SU-DHL-6 (cell line): ENCODE measurements at regions not wholly inside any gene's neighbourhood (a gene's known extent, or its start where the extent isn't known, plus 50 kb on each side); places are given as distances from the start of the nearest gene placed in this dataset.

Source experiments
- H2AFZ ChIP-seq: fragments of 200-600 bp; sonication (generic); 2 replicates; pipeline ENCODE4 v1.6.1; 2014; ENCODE audit warnings: low read depth, mild to moderate bottlenecking, moderate library complexity, mixed read lengths, antibody characterized with exemption, low read length; ENCODE audit not compliant: severe bottlenecking
- H3F3A ChIP-seq: fragments of 200-600 bp; shearing (Covaris generic); 2 replicates; pipeline ENCODE4 v1.6.0; 2016; ENCODE audit warnings: antibody characterized with exemption, mild to moderate bottlenecking; ENCODE audit not compliant: insufficient read depth
- H3K27ac ChIP-seq: fragments of 200-600 bp; sonication (generic); 2 replicates; pipeline ENCODE4 v1.5.1; 2016; ENCODE audit warnings: low read depth, mild to moderate bottlenecking, low read length, moderate library complexity, mixed read lengths
- H3K27me3 ChIP-seq: fragments of 200-600 bp; sonication (generic), shearing (Covaris generic); 2 replicates; pipeline ENCODE4 v1.6.0; 2014; ENCODE audit warnings: mild to moderate bottlenecking, low read length
- H3K36me3 ChIP-seq: fragments of 200-600 bp; sonication (generic); 2 replicates; pipeline ENCODE4 v1.6.1; 2014; ENCODE audit warnings: mild to moderate bottlenecking, low read length, mixed read lengths
- H3K4me2 ChIP-seq: fragments of 300-600, 200-600 bp; shearing (Covaris generic), sonication (generic); 2 replicates; pipeline ENCODE4 v1.6.0; 2014; ENCODE audit warnings: low read length, low read depth, mild to moderate bottlenecking; ENCODE audit not compliant: poor library complexity, severe bottlenecking
- H3K4me3 ChIP-seq: fragments of 200-600 bp; sonication (generic); 2 replicates; pipeline ENCODE4 v1.5.1; 2014; ENCODE audit warnings: antibody characterized with exemption, low read length, mild to moderate bottlenecking, mixed read lengths; ENCODE audit not compliant: insufficient read depth, poor library complexity, severe bottlenecking
- H3K79me2 ChIP-seq: fragments of 200-600 bp; sonication (generic); 2 replicates; pipeline ENCODE4 v1.6.1; 2014; ENCODE audit warnings: mild to moderate bottlenecking, low read length, moderate library complexity; ENCODE audit not compliant: insufficient read depth
- H3K9ac ChIP-seq: fragments of 200-600 bp; sonication (generic); 2 replicates; pipeline ENCODE4 v1.7.0; 2014; ENCODE audit warnings: mild to moderate bottlenecking, low read length
- H3K9me2 ChIP-seq: fragments of 200-600 bp; sonication (generic); replicated peaks from 2 replicates; pipeline ENCODE4 v1.6.1; 2014; ENCODE audit warnings: low read length; ENCODE audit not compliant: insufficient read depth
- H3K9me3 ChIP-seq: fragments of 200-600 bp; sonication (generic); 2 replicates; pipeline ENCODE4 v1.6.1; 2014; ENCODE audit warnings: low read length, mixed read lengths; ENCODE audit not compliant: insufficient read depth
- H4K20me1 ChIP-seq: fragments of 200-600 bp; sonication (generic); 2 replicates; pipeline ENCODE4 v1.6.1; 2014; ENCODE audit warnings: low read depth, mild to moderate bottlenecking, antibody characterized with exemption, low read length, moderate library complexity, mixed read lengths
- EZH2phosphoT487 ChIP-seq: fragments of 200-600 bp; sonication (generic), shearing (Covaris generic); conservative IDR thresholded peaks from 2 replicates; pipeline ENCODE4 v1.6.1; 2018; ENCODE audit warnings: mild to moderate bottlenecking, antibody characterized with exemption, low read length, moderate library complexity, mixed read lengths
- TF ChIP-seq, protein P1 (sequence below): fragments of 200-600 bp; sonication (generic); IDR thresholded peaks from one replicate; pipeline ENCODE4 v1.5.1; 2017; ENCODE audit warnings: antibody characterized with exemption, mild to moderate bottlenecking, low read length, moderate library complexity; ENCODE audit not compliant: insufficient read depth, poor library complexity, severe bottlenecking

GRCh38 chr5:12488161-12488560 is 583.9 kb upstream of the CTNND2 start:
- no peaks in the 10 kb centered on the region for H3K9me3 ChIP-seq
- no peak overlapping the region for H3K27ac ChIP-seq
- no peak overlapping the region for H3K9ac ChIP-seq
- TF ChIP-seq, protein P1, sequence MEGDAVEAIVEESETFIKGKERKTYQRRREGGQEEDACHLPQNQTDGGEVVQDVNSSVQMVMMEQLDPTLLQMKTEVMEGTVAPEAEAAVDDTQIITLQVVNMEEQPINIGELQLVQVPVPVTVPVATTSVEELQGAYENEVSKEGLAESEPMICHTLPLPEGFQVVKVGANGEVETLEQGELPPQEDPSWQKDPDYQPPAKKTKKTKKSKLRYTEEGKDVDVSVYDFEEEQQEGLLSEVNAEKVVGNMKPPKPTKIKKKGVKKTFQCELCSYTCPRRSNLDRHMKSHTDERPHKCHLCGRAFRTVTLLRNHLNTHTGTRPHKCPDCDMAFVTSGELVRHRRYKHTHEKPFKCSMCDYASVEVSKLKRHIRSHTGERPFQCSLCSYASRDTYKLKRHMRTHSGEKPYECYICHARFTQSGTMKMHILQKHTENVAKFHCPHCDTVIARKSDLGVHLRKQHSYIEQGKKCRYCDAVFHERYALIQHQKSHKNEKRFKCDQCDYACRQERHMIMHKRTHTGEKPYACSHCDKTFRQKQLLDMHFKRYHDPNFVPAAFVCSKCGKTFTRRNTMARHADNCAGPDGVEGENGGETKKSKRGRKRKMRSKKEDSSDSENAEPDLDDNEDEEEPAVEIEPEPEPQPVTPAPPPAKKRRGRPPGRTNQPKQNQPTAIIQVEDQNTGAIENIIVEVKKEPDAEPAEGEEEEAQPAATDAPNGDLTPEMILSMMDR: no peak
- TF ChIP-seq EZH2phosphoT487: no peak
- H3K27me3 ChIP-seq: no peaks in the 10 kb centered on the region
- H3F3A ChIP-seq: no peaks in the 10 kb centered on the region
- H3K9me2 ChIP-seq: no peaks in the 10 kb centered on the region
- no peak overlapping the region for H2AFZ ChIP-seq
- no peak overlapping the region for H3K4me2 ChIP-seq
- H3K79me2 ChIP-seq: no peaks in the 10 kb centered on the region
- H4K20me1 ChIP-seq: no peaks in the 10 kb centered on the region
- H3K4me3 ChIP-seq: no peak overlapping the region
- no peaks in the 10 kb centered on the region for H3K36me3 ChIP-seq

DNA sequence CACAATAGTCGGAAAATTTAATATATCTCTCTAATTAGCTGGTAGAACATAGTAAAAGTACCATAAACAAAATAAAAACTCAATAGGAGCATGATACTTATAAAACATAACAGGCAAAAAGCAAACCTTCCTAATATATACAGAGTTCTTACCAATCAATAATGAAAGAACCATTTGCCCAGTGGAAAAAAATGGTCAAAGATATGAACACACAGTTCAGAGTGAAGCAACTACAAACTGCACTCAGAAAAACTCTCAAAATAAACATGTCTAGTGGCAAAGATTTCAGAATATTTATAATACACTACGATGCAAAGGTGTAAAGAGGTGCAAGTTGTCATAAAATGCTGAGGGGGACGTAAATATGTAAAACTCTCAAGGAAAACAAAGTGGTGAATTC is 576.2 kb upstream of the CTNND2 start:
- H3K27me3 ChIP-seq: no peaks in the 10 kb centered on the region
- no peaks in the 10 kb centered on the region for H3K9me2 ChIP-seq
- H4K20me1 ChIP-seq: no peaks in the 10 kb centered on the region
- no peaks in the 10 kb centered on the region for H3F3A ChIP-seq
- H2AFZ ChIP-seq: no peak overlapping the region
- no peaks in the 10 kb centered on the region for H3K36me3 ChIP-seq
- H3K27ac ChIP-seq: no peak overlapping the region
- TF ChIP-seq, protein P1: no peak
- no peak for TF ChIP-seq EZH2phosphoT487
- no peaks in the 10 kb centered on the region for H3K79me2 ChIP-seq
- H3K4me3 ChIP-seq: no peak overlapping the region
- H3K9me3 ChIP-seq: no peaks in the 10 kb centered on the region
- H3K4me2 ChIP-seq: no peak overlapping the region
- no peak overlapping the region for H3K9ac ChIP-seq

GRCh38 chr5:12477554-12477953 is 573.3 kb upstream of the CTNND2 start:
- Histone ChIP-seq H2AFZ (no peak overlapping the region), H3K9ac (no peak overlapping the region), H3K9me2 (no peaks in the 10 kb centered on the region), H3K36me3 (no peaks in the 10 kb centered on the region), H3K79me2 (no peaks in the 10 kb centered on the region), H3K9me3 (no peaks in the 10 kb centered on the region), H3K27me3 (no peaks in the 10 kb centered on the region), H4K20me1 (no peaks in the 10 kb centered on the region), H3K4me3 (no peak overlapping the region), H3F3A (no peaks in the 10 kb centered on the region), H3K27ac (no peak overlapping the region), H3K4me2 (no peak overlapping the region)
- TF ChIP-seq, protein P1: no peak
- no peak for TF ChIP-seq EZH2phosphoT487

DNA sequence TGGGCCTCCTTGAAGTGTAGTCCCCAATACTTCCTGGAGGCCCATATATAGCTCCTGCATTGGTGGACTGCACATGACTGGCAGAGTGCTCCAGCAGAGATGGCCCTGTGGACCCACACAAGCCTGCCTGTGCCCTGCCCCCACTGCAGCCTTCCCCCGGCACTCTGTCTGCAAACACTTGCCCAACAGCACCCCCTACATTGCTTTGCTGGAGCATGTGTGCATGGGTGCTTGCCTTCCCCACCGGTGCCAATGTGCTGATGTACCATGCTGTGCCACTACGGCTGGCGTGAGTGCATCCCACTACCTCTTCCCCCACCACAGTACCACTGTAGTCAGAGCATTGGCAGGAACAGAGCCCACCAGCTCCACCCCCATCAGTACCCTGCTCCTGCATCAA is 563.6 kb upstream of the CTNND2 start:
- H3K27ac ChIP-seq: no peak overlapping the region
- no peaks in the 10 kb centered on the region for H3K27me3 ChIP-seq
- H3K4me2 ChIP-seq: no peak overlapping the region
- no peaks in the 10 kb centered on the region for H3K9me3 ChIP-seq
- H3K79me2 ChIP-seq: no peaks in the 10 kb centered on the region
- H3K9me2 ChIP-seq: no peaks in the 10 kb centered on the region
- H3F3A ChIP-seq: no peaks in the 10 kb centered on the region
- no peak overlapping the region for H3K4me3 ChIP-seq
- TF ChIP-seq EZH2phosphoT487: no peak
- TF ChIP-seq, protein P1: no peak
- H3K9ac ChIP-seq: no peak overlapping the region
- H2AFZ ChIP-seq: no peak overlapping the region
- H3K36me3 ChIP-seq: no peaks in the 10 kb centered on the region
- H4K20me1 ChIP-seq: no peaks in the 10 kb centered on the region
